HepG2 (cell line): ENCODE measurements at regions not wholly inside any gene's neighbourhood (a gene's known extent, or its start where the extent isn't known, plus 50 kb on each side); places are given as distances from the start of the nearest gene placed in this dataset.

Experiments used
- ATAC-seq: fragments of 200-7000 bp; cut with Tn5 transposase; 3 replicates; pipeline ENCODE4 v1.9.1; 2020; ENCODE audit warnings: mild to moderate bottlenecking, moderate library complexity
- BruUV-seq: library from RNA; stranded (reverse); fragments of 400-500 nt; replicated peaks from 2 replicates; lab custom pipeline; 2021; lab: Mats Ljungman, UMichigan
- CTCF ChIA-PET: fragments of 300-600 bp; formaldehyde crosslinking; extraction: SDS; loops from one replicate; lab custom pipeline; 2021; ENCODE audit warnings: low total read pairs, inconsistent platforms, low intra/inter-chr PET ratio; lab: Yijun Ruan, JAX
- POLR2A ChIA-PET: fragments of 350-600 bp; sonication (Branson Sonifier 250); formaldehyde crosslinking; loops from one replicate; lab custom pipeline; 2020; ENCODE audit warnings: antibody characterized with exemption, inconsistent platforms; lab: Yijun Ruan, JAX
- DNase-seq: peaks from one replicate; pipeline ENCODE4 v3.0.0-alpha.2; 2015; ENCODE audit warnings: low spot score
- FAIRE-seq: peaks from 3 replicates; lab custom pipeline; 2011; peaks lifted over from hg19 to GRCh38; lab: Jason Lieb, UNC
- H2AFZ ChIP-seq: one replicate; pipeline ENCODE4 v1.6.1; 2011; ENCODE audit warnings: low read length, inconsistent platforms
- H3K27ac ChIP-seq: fragments of 300-600 bp; 3 replicates; pipeline ENCODE4 v1.8.0; 2011; ENCODE audit warnings: mixed run types, mild to moderate bottlenecking, mixed read lengths, low read length, inconsistent platforms; ENCODE audit not compliant: insufficient read depth; ENCODE audit errors: extremely low read length
- H3K27me3 ChIP-seq, 2 experiments: fragments of 200-600 bp in 1 of 2; 2 replicates in 1 of 2; 3 replicates in 1 of 2; pipeline versions ENCODE4 v1.6.0 to v1.8.0; 2011; ENCODE audit warnings: low read length in 2 of 2, mild to moderate bottlenecking in 2 of 2, moderate library complexity in 2 of 2, inconsistent platforms in 1 of 2; ENCODE audit not compliant: insufficient read depth in 2 of 2, control insufficient read depth in 1 of 2
- H3K36me3 ChIP-seq, 2 experiments: fragments of 200-600 bp in 1 of 2; replicated peaks in 1 of 2; 2 replicates in 1 of 2; 3 replicates in 1 of 2; pipeline versions ENCODE4 v1.5.1 to v1.8.0; 2011; ENCODE audit warnings: low read length in 2 of 2, inconsistent platforms in 1 of 2; ENCODE audit not compliant: insufficient read depth in 2 of 2, control insufficient read depth in 1 of 2
- H3K4me1 ChIP-seq: 2 replicates; pipeline ENCODE4 v1.5.1; 2012; ENCODE audit warnings: low read length, inconsistent platforms; ENCODE audit not compliant: insufficient read depth
- H3K4me2 ChIP-seq: 2 replicates; pipeline ENCODE4 v1.6.0; 2011; ENCODE audit warnings: low read depth, low read length, inconsistent platforms
- H3K4me3 ChIP-seq, 3 experiments: fragments of 200-600 bp in 1 of 3; sonication (generic), shearing (Covaris generic) in 1 of 3; replicated peaks in 1 of 3; 2 replicates each; pipeline ENCODE4 v1.5.1; 2011 to 2016; ENCODE audit warnings: low read length in 3 of 3, inconsistent platforms in 2 of 3, low read depth in 2 of 3, mild to moderate bottlenecking in 2 of 3, control low read depth in 1 of 3, mixed read lengths in 1 of 3; ENCODE audit not compliant: insufficient read depth in 1 of 3
- H3K79me2 ChIP-seq: one replicate; pipeline ENCODE4 v1.6.1; 2011; ENCODE audit warnings: low read length, inconsistent platforms; ENCODE audit not compliant: insufficient read depth
- H3K9ac ChIP-seq: 2 replicates; pipeline ENCODE4 v1.6.0; 2011; ENCODE audit warnings: mild to moderate bottlenecking, low read depth, low read length, inconsistent platforms; ENCODE audit not compliant: insufficient read depth
- H3K9me3 ChIP-seq: 2 replicates; pipeline ENCODE4 v1.5.1; 2012; ENCODE audit warnings: mild to moderate bottlenecking, low read length
- H4K20me1 ChIP-seq: 2 replicates; pipeline ENCODE4 v1.6.0; 2011; ENCODE audit warnings: inconsistent platforms, mild to moderate bottlenecking, low read length, moderate library complexity; ENCODE audit not compliant: insufficient read depth
- AGO2 ChIP-seq: fragments of 200-400 bp; formaldehyde crosslinking; optimal IDR thresholded peaks from 2 replicates; pipeline ENCODE3; 2017; ENCODE audit warnings: mild to moderate bottlenecking, low read depth, low read length, moderate library complexity
- ATF4 ChIP-seq, 2 experiments: fragments of 450-650 bp in 1 of 2; sonication (generic) in 1 of 2; formaldehyde crosslinking; IDR thresholded peaks; 2 replicates each; pipeline versions ENCODE4 v1.5.0 to v1.8.0; 2020 to 2022; ENCODE audit warnings: mild to moderate bottlenecking in 1 of 2, missing genetic modification reagents in 1 of 2
- FOSL2 ChIP-seq: sonication (generic); formaldehyde crosslinking; IDR thresholded peaks from 2 replicates; pipeline ENCODE4 v1.4.0; 2020; ENCODE audit warnings: missing genetic modification reagents
- MAF1 ChIP-seq: sonication (generic); formaldehyde crosslinking; IDR thresholded peaks from 2 replicates; pipeline ENCODE4 v1.5.0; 2020; ENCODE audit warnings: missing genetic modification reagents, borderline replicate concordance
- RAD51 ChIP-seq: fragments of 450-650 bp; IDR thresholded peaks from 2 replicates; pipeline ENCODE4 v1.6.1; 2016; ENCODE audit warnings: borderline replicate concordance
- RBFOX2 ChIP-seq: fragments of 200-400 bp; formaldehyde crosslinking; IDR thresholded peaks from 2 replicates; pipeline ENCODE4 v1.6.1; 2017; ENCODE audit warnings: low read depth, mild to moderate bottlenecking, low read length
- SMYD3 ChIP-seq: sonication (generic); formaldehyde crosslinking; IDR thresholded peaks from 2 replicates; pipeline ENCODE4 v1.8.1; 2023; ENCODE audit warnings: mild to moderate bottlenecking, missing genetic modification reagents
- ZBTB3 ChIP-seq: sonication (generic); formaldehyde crosslinking; IDR thresholded peaks from 2 replicates; pipeline ENCODE4 v1.4.0; 2020; ENCODE audit warnings: low read depth, mild to moderate bottlenecking, moderate library complexity, missing genetic modification reagents, borderline replicate concordance
- ZNF30 ChIP-seq: sonication (generic); formaldehyde crosslinking; IDR thresholded peaks from 2 replicates; pipeline ENCODE4 v1.5.0; 2020; ENCODE audit warnings: mild to moderate bottlenecking, missing genetic modification reagents
- ZNF678 ChIP-seq: sonication (generic); formaldehyde crosslinking; IDR thresholded peaks from 2 replicates; pipeline ENCODE4 v1.4.0; 2020; ENCODE audit warnings: mild to moderate bottlenecking, missing genetic modification reagents
- WGBS: methylation state at CpG from one replicate; pipeline ENCODE4 v1.1.6; 2017; ENCODE audit warnings: low lambda C conversion rate; 5-methylcytosine and 5-hydroxymethylcytosine counted together
- in situ Hi-C: cut with HindIII; loops from 2 replicates; pipeline ENCODE4 v1.10.0; 2017; ENCODE audit warnings: low pct_unique_long_range_greater_than_20kb; ENCODE audit not compliant: extremely low pct_ligation_motif_present
- intact Hi-C: fragments of 100-400 bp; cut with micrococcal nuclease; formaldehyde crosslinking; loops from one replicate; pipeline ENCODE4 v1.10.0; 2022; ENCODE audit not compliant: unreplicated experiment

- no peak for ATAC-seq
- no peak for FAIRE-seq
- Histone ChIP-seq H4K20me1 (no peaks in the 10 kb centered on the region), H3K27ac (no peak overlapping the region), H3K4me3 (no peak overlapping the region), H3K4me1 (no peaks in the 10 kb centered on the region), H3K9ac (no peak overlapping the region), H2AFZ (no peak overlapping the region), H3K79me2 (no peaks in the 10 kb centered on the region), H3K27me3 (no peaks in the 10 kb centered on the region; a peak in 1 of 5 replicates), H3K4me2 (no peak overlapping the region), H3K36me3 (no peaks in the 10 kb centered on the region), H3K9me3 (no peaks in the 10 kb centered on the region)
- TF ChIP-seq AGO2 (no peak), ZNF30 (CRISPR knock-in tag) (no peak), RBFOX2 (no peak), ZBTB3 (CRISPR knock-in tag) (no peak), SMYD3 (CRISPR knock-in tag) (no peak), MAF1 (CRISPR knock-in tag) (no peak)
- POLR2A ChIA-PET, result no interaction called here
- intact Hi-C loops, result no loop called here
- WGBS, result 8% methylated on average over 3 of the region's 3 CpGs
- in situ Hi-C loops, result no loop called here
- no peak for DNase-seq
- BruUV-seq, result no TSS peak
- CTCF ChIA-PET, result no interaction called here
These were observed 61.7 kb upstream of the TNFSF4 start for GRCh38 chr1:173268786-173269277.

GRCh38 chr1:173269490-173270230, 62.5 kb upstream of the TNFSF4 start:
- H3K36me3 ChIP-seq, result no peaks in the 10 kb centered on the region
- H3K27ac ChIP-seq, result no peak overlapping the region
- CTCF ChIA-PET, result no interaction called here
- DNase-seq, result no peak
- no peak overlapping the region for H2AFZ ChIP-seq
- intact Hi-C loops, result no loop called here
- H3K4me3 ChIP-seq, result no peak overlapping the region
- WGBS, result 74% methylated on average over 2 of the region's 2 CpGs
- no peaks in the 10 kb centered on the region for H4K20me1 ChIP-seq
- H3K4me1 ChIP-seq, result no peaks in the 10 kb centered on the region
- POLR2A ChIA-PET, result no interaction called here
- no peaks in the 10 kb centered on the region for H3K9me3 ChIP-seq
- TF ChIP-seq FOSL2 (CRISPR knock-in tag) (peak; percentile 65), ATF4 (CRISPR knock-in tag; IDR thresholded peaks at IDR 0.05) (peak in 1 of 2 experiments; percentile 95; a peak in 2 of 4 replicates), RAD51 (no peak), ZNF678 (CRISPR knock-in tag) (no peak)
- TF ChIP-seq, all 625 proteins: peak for 2
- no peak for ATAC-seq
- no TSS peak for BruUV-seq
- in situ Hi-C loops, result no loop called here
- Histone ChIP-seq H3K79me2 (no peaks in the 10 kb centered on the region), H3K9ac (no peak overlapping the region), H3K27me3 (no peaks in the 10 kb centered on the region; a peak in 1 of 5 replicates), H3K4me2 (no peak overlapping the region)
- FAIRE-seq, result no peak
